ENCODE measurements at regions not wholly inside any gene's neighbourhood (a gene's known extent, or its start where the extent isn't known, plus 50 kb on each side); places are given as distances from the start of the nearest gene placed in this dataset.

DNA sequence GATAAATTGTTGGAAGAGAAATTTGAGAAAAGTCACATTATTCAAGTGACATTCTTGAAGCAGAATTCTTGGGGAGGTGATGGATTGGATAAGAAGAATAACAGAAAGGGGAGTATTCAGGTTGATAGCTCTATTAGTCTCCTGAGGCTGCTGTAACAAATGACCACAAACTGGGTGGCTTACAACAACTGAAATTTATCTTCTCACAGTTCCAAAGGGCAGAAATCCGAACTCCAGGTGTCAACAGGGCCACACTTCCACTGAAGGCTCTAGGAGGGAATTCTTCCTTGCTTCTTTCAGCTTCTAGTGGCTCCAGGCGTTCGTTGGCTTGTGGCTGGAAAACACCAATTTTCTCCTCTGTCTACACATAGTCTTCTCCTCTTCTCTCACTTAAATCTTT, 99.8 kb downstream of the TES start:
- intact Hi-C loops (cut with DNase I): no loop called here
- TF ChIP-seq, protein P1, sequence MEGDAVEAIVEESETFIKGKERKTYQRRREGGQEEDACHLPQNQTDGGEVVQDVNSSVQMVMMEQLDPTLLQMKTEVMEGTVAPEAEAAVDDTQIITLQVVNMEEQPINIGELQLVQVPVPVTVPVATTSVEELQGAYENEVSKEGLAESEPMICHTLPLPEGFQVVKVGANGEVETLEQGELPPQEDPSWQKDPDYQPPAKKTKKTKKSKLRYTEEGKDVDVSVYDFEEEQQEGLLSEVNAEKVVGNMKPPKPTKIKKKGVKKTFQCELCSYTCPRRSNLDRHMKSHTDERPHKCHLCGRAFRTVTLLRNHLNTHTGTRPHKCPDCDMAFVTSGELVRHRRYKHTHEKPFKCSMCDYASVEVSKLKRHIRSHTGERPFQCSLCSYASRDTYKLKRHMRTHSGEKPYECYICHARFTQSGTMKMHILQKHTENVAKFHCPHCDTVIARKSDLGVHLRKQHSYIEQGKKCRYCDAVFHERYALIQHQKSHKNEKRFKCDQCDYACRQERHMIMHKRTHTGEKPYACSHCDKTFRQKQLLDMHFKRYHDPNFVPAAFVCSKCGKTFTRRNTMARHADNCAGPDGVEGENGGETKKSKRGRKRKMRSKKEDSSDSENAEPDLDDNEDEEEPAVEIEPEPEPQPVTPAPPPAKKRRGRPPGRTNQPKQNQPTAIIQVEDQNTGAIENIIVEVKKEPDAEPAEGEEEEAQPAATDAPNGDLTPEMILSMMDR (IDR thresholded peaks at IDR 0.05): no peak
- Histone ChIP-seq H3K4me3 (no peak overlapping the region), H3K4me1 (no peaks in the 10 kb centered on the region), H3K36me3 (ENCODE audit: insufficient read depth in 1 of 2, low read depth in 1 of 2) (no peaks in the 10 kb centered on the region), H3K27ac (no peak overlapping the region), H3K9me3 (no peaks in the 10 kb centered on the region), H3K27me3 (ENCODE audit: insufficient read depth in 3 of 3, low read length in 2 of 3) (no peaks in the 10 kb centered on the region)
- 77 to 78% (median 77%) methylated on average over 3 of the region's 3 CpGs for WGBS, 3 donors
- DNase-seq: no peak
- no peak for ATAC-seq

DNA sequence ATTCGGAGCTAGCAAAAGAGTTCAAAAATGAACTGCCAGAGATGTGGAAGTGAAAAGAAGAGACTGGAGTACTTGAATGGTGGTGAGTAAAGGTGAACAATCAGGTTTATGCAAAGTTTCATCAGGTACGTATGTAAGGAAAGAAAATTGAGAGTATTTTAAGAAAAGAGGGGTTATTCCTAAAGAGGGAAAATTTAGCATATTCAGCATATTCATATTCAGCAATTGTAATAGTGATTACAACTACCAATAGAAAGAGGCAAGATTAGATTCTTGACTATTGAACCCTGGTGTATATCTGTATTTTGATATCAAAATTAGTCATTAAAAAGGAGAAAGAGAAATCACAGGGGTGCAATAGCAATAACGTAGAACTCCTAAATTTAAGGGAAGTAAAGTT, 100.9 kb downstream of the TES start:
- Histone ChIP-seq H3K4me3 (no peak overlapping the region), H3K4me1 (no peaks in the 10 kb centered on the region), H3K27ac (no peak overlapping the region), H3K9me3 (no peaks in the 10 kb centered on the region), H3K27me3 (ENCODE audit: insufficient read depth in 3 of 3, low read length in 2 of 3) (no peaks in the 10 kb centered on the region), H3K36me3 (ENCODE audit: insufficient read depth in 1 of 2, low read depth in 1 of 2) (no peaks in the 10 kb centered on the region)
- TF ChIP-seq, protein P1 (IDR thresholded peaks at IDR 0.05): no peak
- ATAC-seq: no peak
- WGBS, 3 donors: 94 to 98% (median 96%) methylated on average over 3 of the region's 3 CpGs
- intact Hi-C loops (cut with DNase I): no loop called here
- DNase-seq: no peak

DNA sequence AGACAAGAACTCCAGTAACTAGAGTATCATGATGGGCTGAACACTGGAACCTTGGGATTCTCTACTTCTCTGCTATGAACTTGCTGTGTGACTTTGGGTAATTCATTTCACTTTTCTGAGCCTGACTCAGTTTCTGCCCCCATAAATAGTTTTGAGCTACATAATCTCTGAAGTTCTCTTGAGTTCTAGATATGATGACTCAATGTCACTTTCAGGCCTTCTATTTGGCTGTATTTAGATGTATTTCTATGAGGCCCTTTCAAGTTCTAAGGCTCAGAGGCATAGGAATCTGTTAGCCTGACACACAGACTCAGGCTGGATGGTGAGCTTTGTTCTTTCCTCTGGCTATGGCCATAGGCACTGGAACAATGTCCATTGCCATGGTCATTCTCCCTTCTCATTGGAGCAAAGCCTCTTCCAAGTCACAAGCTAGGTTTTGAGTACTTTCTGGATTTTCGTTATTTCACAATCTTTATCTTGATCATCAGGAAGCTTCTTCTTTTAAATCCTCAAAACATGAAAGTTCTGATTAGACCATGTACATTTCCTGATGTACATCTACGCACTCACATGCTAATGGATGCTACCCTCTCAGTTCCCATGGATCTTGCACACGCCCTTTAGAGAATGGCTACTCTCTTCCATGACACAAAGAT, 101.6 kb downstream of the TES start:
- H3K4me3 ChIP-seq: no peak overlapping the region
- intact Hi-C loops (cut with DNase I): no loop called here
- H3K27ac ChIP-seq: no peak overlapping the region
- no peaks in the 10 kb centered on the region for H3K9me3 ChIP-seq
- H3K4me1 ChIP-seq: peaks cover 7% of the 10 kb centered on the region
- no peaks in the 10 kb centered on the region for H3K27me3 ChIP-seq (ENCODE audit: insufficient read depth in 3 of 3, low read length in 2 of 3)
- 95 to 98% (median 97%) methylated on average over 3 of the region's 3 CpGs for WGBS, 3 donors
- TF ChIP-seq, protein P1 (IDR thresholded peaks at IDR 0.05): no peak
- no peaks in the 10 kb centered on the region for H3K36me3 ChIP-seq (ENCODE audit: insufficient read depth in 1 of 2, low read depth in 1 of 2)
- ATAC-seq: no peak
- no peak for DNase-seq

DNA sequence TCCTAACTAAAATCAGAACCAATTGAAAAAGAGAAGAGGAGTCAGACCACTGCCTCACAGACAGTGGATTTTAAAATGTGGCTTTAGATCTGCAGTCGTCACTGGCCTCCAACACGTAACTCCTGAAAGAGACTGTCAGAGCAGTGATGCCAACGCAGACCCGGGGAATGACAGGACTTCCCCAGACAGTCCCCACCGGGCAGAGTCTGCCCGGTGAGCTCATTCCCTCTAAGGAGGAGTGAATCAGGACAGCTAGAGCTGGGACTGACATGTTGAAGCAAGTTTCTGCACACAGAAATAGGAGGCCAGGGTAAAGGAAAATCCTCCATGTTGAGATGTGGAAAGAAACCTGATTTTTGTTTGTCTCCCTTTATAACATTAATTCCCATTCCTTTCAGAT, 105.0 kb downstream of the TES start:
- intact Hi-C loops (cut with DNase I): loop anchor here (5.0 kb wide), 1 partner anchor 43 kb away; no protein-coding TSS in a partner anchor
- ATAC-seq (peak in 3 of 4 donors; percentile 38 to 65 (median 49)), DNase-seq (no peak)
- Histone ChIP-seq H3K27ac (no peak overlapping the region), H3K4me1 (peaks cover 10% of the 10 kb centered on the region), H3K4me3 (no peak overlapping the region), H3K27me3 (ENCODE audit: insufficient read depth in 3 of 3, low read length in 2 of 3) (no peaks in the 10 kb centered on the region), H3K9me3 (no peaks in the 10 kb centered on the region), H3K36me3 (ENCODE audit: insufficient read depth in 1 of 2, low read depth in 1 of 2) (no peaks in the 10 kb centered on the region)
- WGBS, 3 donors: 45 to 67% (median 61%) methylated on average over 6 of the region's 6 CpGs
- TF ChIP-seq, protein P1 (IDR thresholded peaks at IDR 0.05): no peak

DNA sequence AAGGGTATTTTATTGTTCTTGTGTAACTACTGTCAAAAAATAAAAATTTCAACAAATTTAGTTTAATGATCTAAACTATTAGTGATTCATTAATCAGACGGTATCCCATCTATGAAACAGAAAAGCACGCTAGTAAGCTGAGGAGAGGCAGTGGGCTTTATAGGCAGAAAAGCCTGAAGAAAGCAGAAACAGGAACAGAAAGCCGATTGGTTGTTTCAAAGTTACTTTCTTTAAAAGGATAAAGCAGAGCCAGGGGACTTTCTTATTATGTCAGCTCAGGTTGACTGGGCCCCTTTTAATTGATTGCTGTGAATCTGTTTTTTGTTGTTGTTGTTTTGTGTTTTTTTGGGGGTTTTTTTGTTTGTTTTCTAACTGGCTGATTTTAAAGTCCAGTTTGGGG, 105.5 kb downstream of the TES start:
- H3K9me3 ChIP-seq: no peaks in the 10 kb centered on the region
- TF ChIP-seq, protein P1 (IDR thresholded peaks at IDR 0.05): no peak
- DNase-seq (no peak), ATAC-seq (no peak)
- 72 to 95% (median 75%) methylated on average over 3 of the region's 3 CpGs for WGBS, 3 donors
- intact Hi-C loops (cut with DNase I): loop anchor here (5.0 kb wide), 1 partner anchor 44 kb away; no protein-coding TSS in a partner anchor
- no peak overlapping the region for H3K4me3 ChIP-seq
- H3K27ac ChIP-seq: no peak overlapping the region
- no peaks in the 10 kb centered on the region for H3K27me3 ChIP-seq (ENCODE audit: insufficient read depth in 3 of 3, low read length in 2 of 3)
- H3K36me3 ChIP-seq (ENCODE audit: insufficient read depth in 1 of 2, low read depth in 1 of 2): no peaks in the 10 kb centered on the region
- H3K4me1 ChIP-seq: peaks cover 10% of the 10 kb centered on the region
